ENCODE measurements at regions not wholly inside any gene's neighbourhood (a gene's known extent, or its start where the extent isn't known, plus 50 kb on each side); places are given as distances from the start of the nearest gene placed in this dataset.
A peak's percentile ranks its signal among the peaks of the same experiment; 100 is the strongest.
"Not testable (repeated sequence)": the region's sequence is repeated elsewhere in the genome, so short reads cannot be mapped to it uniquely, and the experiment has no call there.

- no peak for DNase-seq
These were observed 811.8 kb downstream of the RAB28 start for GRCh38 chr4:12672303-12672702.

DNA sequence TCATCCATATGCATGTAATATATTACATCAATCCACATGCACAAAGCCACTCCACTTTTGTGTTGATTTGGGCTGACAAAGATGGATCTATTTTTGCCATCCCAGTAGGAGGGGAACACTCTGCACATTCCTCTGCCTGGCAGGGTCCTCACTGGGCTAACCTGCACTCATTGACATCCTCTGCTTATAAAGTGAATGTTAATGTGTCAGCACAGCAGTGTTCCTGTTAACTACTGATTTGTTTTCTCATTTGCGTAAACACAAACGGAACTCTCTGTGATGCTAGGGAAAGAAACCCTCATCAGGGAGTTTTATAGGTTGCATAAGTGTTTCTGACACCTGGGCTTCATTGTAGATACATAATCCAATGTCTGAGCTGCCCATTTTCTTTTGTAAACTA, 826.0 kb downstream of the RAB28 start:
- no peak for DNase-seq

GRCh38 chr4:12651876-12652275, 832.3 kb downstream of the RAB28 start:
- no peak for DNase-seq

- no peak for DNase-seq
These were observed 838.4 kb downstream of the RAB28 start for GRCh38 chr4:12645732-12646131.

- no peak for DNase-seq
These were observed 839.9 kb downstream of the RAB28 start for GRCh38 chr4:12644261-12644660.

DNA sequence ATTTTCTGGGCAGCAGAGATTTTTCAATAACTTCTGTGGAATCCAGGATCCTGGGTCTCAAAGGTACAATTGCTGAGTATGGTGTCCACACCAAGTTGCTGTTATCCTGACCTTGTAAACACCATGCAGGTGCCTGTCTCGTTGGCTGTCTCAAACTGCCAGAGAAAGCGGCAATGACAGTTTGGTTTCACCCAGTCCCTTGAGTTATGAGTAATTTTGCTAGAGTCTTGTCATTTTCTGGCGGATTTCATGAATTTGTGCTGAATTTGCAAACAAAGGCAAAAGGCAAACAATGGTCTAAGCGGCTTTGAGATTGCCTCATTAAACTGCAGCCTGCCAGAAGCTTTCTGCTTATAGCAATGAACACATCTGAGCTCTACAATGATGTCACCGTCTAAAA, 847.9 kb downstream of the RAB28 start:
- DNase-seq = no peak

GRCh38 chr4:12635629-12636028, 848.5 kb downstream of the RAB28 start:
- DNase-seq = no peak

- peak; percentile 36 to 56 for DNase-seq
These were observed 851.0 kb downstream of the RAB28 start for GRCh38 chr4:12633053-12633651.

DNA sequence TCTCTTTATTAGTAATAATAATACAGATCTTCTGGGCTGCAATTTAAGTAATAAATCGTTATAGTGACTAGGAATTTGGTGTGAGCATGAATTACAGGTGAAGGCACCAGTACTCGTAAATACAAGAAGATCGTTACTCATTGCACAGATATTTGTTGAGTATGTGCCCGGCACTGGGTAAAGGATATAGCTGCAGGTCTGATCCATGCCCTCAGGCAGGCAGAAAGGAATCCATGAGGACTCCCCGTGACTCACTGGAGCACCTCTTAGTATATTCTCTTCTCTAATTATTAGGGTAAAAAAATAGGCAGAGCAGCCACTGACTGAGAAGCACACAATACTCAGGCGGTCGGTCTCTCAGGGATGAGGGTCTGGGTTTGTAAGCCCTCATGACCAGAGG, 868.3 kb downstream of the RAB28 start:
- DNase-seq = no peak

DNA sequence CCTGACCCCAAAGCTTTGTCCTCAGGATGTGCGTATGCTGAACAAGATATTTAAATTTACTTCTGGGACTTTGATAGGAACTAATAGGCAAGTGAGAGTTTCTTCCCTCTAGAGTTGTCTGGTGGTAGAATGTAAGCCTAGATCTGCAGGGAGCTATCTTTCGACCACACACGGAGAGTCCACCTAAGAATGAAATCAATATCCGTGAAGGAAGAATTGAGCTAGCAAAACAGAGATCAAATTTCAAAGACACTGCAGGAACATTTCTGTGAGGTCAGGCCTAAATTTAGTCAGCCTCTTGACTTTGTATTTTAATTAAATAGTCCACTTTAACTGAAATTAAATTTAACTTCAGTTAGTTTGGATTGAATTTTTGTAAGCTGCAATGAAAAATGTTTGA, 871.3 kb downstream of the RAB28 start:
- no peak for DNase-seq

DNA sequence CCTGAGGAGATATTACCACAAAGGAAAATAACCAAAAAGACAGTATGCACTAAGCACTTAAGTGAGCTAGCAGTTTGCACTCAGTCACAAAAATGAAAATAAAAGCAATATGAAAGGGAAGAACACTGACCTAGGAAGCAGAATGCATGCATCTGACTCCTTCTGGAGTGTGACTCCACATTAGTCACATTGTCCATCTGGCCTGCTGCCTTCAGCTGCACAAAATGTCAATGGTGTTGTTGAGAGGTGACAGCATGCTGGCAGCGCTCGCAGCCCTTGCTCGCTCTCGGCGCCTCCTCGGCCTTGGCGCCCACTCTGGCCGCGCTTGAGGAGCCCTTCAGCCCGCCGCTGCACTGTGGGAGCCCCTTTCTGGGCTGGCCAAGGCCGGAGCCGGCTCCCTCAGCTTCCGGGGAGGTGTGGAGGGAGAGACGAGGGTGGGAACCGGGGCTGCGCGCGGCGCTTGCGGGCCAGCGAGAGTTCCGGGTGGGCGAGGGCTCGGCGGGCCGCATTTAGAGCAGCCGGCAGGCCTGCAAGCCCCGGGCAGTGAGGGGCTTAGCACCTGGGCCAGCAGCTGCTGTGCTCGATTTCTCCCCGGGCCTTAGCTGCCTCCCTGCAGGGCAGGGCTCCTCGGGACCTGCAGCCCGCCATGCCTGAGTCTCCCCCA, 874.8 kb downstream of the RAB28 start:
- not testable (repeated sequence) for DNase-seq

DNA sequence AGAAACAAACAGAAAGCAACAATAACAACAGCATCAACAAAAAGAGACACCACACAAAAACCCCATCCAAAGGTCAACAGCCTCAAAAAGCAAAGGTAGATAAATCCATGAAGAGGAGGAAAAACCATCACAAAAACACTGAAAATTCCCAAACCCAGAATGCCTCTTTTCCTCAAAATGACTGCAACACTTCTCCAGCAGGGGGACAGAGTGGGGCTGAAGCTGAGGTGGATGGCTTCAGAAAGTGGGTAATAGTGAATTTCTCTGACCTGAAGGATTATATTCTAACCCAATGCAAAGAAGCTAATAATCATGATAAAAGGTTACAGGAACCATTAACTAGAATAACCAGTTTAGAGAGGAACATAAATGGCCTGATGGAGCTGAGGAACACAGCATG, 888.2 kb downstream of the RAB28 start:
- no peak for DNase-seq

DNA sequence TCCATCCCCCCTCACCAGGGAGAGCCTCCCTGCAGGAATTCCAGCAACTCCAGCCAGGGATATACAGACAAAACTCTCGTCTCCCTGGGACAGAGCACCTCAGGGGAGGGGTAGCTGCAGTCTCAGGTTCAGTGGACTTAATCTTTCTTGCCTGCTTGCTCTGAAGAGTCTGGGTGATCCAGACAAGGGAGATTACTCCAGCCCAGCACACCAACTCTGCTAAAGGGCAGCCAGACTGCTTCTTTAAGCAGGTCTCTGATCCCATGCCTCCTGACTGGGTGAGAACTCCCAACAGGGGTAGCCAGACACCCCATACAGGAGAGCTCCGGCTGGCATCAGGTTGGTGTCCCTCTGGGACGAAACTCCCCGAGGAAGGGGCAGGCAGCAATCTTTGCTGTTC, 888.7 kb downstream of the RAB28 start:
- DNase-seq = no peak

DNA sequence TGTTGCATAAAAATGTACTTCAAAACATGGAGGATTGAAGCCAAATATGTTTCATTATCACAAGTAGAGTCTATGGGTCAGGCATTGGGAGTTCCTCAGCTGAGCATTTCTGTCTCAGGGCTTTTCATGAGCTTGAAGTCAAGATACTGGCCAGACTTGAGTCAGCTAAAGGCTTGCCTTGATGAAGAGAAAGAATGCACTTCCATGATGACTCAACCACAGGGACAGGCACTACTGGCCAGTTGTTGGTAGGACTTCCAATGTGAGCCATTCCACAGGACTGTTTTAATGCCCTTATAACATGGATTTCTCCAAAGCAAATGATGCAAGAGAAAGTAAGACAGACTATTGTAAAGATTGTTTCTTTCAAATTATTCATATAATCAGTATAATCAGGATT, 895.6 kb downstream of the RAB28 start:
- DNase-seq = no peak

- no peak for DNase-seq
These were observed 897.7 kb downstream of the RAB28 start for GRCh38 chr4:12586242-12587006.

- no peak for DNase-seq
These were observed 899.8 kb downstream of the RAB28 start for GRCh38 chr4:12584116-12584875.

DNA sequence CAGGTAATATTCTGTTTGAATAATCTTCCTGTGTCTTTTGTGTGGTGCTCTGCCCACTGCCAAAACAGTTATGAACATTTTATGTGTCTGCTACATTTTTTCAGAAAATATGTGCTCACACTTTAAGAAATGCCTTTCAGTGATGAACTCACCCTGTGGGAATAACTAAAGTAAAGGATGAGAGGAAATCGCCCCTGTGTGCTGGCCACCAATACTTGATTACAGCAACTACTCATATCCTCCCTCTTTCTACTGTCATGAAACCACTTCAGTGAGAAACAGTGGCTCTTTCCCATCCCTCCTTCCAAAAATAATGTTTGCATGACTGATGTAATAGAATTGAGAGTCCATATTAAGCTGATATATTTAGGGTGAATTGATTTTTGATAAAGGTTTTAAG, 900.9 kb downstream of the RAB28 start:
- DNase-seq = no peak

DNA sequence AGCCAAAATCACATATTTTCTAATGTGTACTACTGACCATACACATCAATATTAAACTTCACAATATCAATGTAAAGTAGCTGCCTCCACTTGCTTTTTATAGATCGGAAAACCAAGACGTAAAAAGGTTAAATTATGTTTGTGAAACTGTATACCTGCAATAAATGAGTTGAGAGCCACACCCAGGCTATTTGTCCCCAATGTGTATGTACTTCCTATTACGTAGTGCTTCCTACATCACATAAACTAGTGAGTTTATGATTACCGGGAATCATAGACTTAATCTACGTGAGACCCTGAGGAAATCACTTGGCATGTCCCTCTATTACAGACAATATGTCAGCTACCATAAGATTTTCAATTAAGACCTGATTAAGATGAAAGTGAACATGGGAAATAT, 903.4 kb downstream of the RAB28 start:
- no peak for DNase-seq

DNA sequence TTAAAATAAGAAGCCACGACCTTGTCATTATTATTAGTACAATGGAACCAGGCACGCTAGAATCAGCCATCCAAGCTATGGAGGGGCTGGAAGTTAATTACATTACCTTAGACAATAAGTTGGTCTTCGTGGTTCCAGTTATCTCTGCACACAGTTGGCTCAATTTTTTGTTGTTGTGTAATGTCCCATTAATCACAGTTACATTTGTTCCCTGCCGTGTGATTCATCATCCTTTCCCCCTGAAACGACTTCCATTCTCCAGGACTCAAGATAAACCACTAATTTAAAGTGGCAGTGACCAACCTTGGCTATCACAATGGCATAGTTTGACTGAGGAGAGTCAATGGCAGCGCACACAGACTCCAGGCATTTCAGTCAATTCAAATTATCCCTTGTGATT, 905.0 kb downstream of the RAB28 start:
- no peak for DNase-seq

DNA sequence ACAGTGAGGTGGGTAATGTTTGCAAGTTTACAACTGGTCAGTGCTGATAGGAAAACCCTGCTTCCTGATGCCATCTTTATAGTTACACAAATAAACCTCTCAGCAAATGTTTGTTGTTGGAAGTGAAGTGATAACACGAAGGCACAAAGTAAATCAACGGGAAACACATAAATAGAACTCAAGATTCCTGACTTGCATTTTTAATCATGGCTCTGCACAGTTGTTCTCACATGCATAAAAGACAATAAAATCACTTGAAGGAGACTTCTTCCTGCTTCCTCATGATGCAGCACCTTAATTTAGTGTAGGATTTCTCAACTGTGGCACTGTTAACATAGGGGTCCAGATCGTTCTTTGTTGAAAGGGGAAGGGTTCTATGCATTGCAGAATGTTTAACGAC, 907.7 kb downstream of the RAB28 start:
- no peak for DNase-seq

GRCh38 chr4:12573716-12574115, 910.4 kb downstream of the RAB28 start:
- no peak for DNase-seq

- no peak for DNase-seq
These were observed 921.5 kb downstream of the RAB28 start for GRCh38 chr4:12562476-12563140.

GRCh38 chr4:12562021-12562420, 922.1 kb downstream of the RAB28 start:
- DNase-seq = no peak

Data from hippocampal formation (tissue), 2 donors.